DND-41 (cell line): ENCODE measurements at regions not wholly inside any gene's neighbourhood (a gene's known extent, or its start where the extent isn't known, plus 50 kb on each side); places are given as distances from the start of the nearest gene placed in this dataset.

Source experiments
- CTCF ChIP-seq: IDR thresholded peaks from 2 replicates; pipeline ENCODE4 v1.5.1; 2012; ENCODE audit warnings: borderline replicate concordance, low read length, moderate library complexity, mild to moderate bottlenecking; ENCODE audit not compliant: poor library complexity, severe bottlenecking; ENCODE audit errors: extremely low read depth
- EZH2 ChIP-seq: IDR thresholded peaks from 3 replicates; pipeline ENCODE4 v1.6.1; 2012; ENCODE audit warnings: borderline replicate concordance, low read depth, mild to moderate bottlenecking, moderate library complexity, low read length, inconsistent platforms; ENCODE audit not compliant: severe bottlenecking

- TF ChIP-seq CTCF (no peak), EZH2 (no peak)
Measured at GRCh38 chr18:26765498-26765897, 100.0 kb downstream of the AQP4 start.
